HFFc6 (cell line): ENCODE measurements at regions not wholly inside any gene's neighbourhood (a gene's known extent, or its start where the extent isn't known, plus 50 kb on each side); places are given as distances from the start of the nearest gene placed in this dataset.
"Not testable (repeated sequence)": the region's sequence is repeated elsewhere in the genome, so short reads cannot be mapped to it uniquely, and the experiment has no call there.

Source experiments
- DNase-seq: peaks from one replicate; pipeline ENCODE4 v3.0.0-alpha.2; 2018
- H3K27ac Mint-ChIP-seq: 2 replicates; pipeline ENCODE4 v1.8.0; 2020; ENCODE audit warnings: mild to moderate bottlenecking, mixed read lengths
- H3K27me3 Mint-ChIP-seq: 2 replicates; pipeline ENCODE4 v1.8.0; 2021; ENCODE audit warnings: mild to moderate bottlenecking, moderate library complexity, mixed read lengths; ENCODE audit not compliant: insufficient read depth
- H3K36me3 Mint-ChIP-seq: 2 replicates; pipeline ENCODE4 v1.8.0; 2021; ENCODE audit warnings: low read depth, mixed read lengths
- H3K4me1 Mint-ChIP-seq: 2 replicates; pipeline ENCODE4 v1.8.0; 2020; ENCODE audit warnings: low read depth, mixed read lengths
- H3K4me3 Mint-ChIP-seq: 2 replicates; pipeline ENCODE4 v1.8.0; 2020; ENCODE audit warnings: mild to moderate bottlenecking, moderate library complexity, mixed read lengths
- H3K9me3 Mint-ChIP-seq: 2 replicates; pipeline ENCODE4 v1.8.0; 2020; ENCODE audit warnings: mild to moderate bottlenecking, mixed read lengths
- TF ChIP-seq, protein P1 (sequence below): fragments of 200-600 bp; sonication (generic); IDR thresholded peaks from 2 replicates; pipeline ENCODE4 v1.5.0; 2021; ENCODE audit warnings: antibody characterized with exemption, mild to moderate bottlenecking

DNA sequence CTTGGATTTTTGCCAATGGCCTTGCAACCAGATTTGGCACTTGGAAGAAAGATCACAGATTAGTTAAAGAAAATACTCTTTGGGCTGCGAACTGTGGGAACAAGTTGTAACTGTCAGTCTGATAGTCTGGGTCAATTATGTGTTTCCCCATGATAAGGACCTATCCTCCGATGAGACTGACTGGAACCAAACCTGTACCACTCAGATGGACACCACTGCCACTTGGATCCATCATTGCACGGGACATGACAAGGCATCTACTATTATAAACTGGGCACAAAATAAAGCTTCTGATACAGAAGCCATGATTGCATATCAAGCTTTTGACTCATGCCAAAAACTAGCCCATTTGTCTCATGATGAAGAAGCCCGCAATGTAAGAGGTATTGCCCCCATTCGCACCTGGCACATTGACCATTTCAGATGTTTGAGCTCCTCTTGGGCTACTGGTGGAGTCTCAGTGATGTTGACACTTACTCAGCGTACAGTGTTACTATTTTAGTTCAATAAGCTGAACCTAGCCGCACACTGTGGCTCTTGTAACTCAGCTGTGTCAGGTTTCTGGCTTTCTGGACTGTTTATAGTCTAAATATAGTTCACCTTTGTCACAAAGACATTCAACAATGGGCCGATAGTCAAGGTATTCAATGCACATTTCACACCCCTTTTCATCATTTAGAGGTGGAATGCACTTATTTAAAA, 179.8 kb upstream of the RBBP8 start:
- no peak for DNase-seq
- TF ChIP-seq, protein P1, sequence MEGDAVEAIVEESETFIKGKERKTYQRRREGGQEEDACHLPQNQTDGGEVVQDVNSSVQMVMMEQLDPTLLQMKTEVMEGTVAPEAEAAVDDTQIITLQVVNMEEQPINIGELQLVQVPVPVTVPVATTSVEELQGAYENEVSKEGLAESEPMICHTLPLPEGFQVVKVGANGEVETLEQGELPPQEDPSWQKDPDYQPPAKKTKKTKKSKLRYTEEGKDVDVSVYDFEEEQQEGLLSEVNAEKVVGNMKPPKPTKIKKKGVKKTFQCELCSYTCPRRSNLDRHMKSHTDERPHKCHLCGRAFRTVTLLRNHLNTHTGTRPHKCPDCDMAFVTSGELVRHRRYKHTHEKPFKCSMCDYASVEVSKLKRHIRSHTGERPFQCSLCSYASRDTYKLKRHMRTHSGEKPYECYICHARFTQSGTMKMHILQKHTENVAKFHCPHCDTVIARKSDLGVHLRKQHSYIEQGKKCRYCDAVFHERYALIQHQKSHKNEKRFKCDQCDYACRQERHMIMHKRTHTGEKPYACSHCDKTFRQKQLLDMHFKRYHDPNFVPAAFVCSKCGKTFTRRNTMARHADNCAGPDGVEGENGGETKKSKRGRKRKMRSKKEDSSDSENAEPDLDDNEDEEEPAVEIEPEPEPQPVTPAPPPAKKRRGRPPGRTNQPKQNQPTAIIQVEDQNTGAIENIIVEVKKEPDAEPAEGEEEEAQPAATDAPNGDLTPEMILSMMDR = no peak
- no peaks in the 10 kb centered on the region for H3K9me3 Mint-ChIP-seq
- no peak overlapping the region for H3K27ac Mint-ChIP-seq
- peaks cover 15% of the 10 kb centered on the region for H3K27me3 Mint-ChIP-seq
- H3K4me1 Mint-ChIP-seq = no peaks in the 10 kb centered on the region
- no peaks in the 10 kb centered on the region for H3K36me3 Mint-ChIP-seq
- H3K4me3 Mint-ChIP-seq = no peak overlapping the region

DNA sequence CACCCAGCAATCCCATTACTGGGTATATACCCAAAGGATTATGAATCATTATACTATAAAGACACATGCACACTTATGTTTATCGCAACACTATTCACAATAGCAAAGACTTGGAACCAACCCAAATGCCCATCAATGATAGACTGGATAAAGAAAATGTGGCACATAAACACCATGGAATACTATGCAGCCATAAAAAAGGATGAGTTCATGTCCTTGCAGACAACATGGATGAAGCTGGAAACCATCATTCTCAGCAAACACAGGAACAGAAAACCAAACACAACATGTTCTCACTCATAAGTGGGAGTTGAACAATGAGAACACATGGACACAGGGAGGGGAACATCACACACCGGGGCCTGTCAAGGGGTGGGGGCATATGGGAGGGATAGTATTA, 169.1 kb upstream of the RBBP8 start:
- H3K27me3 Mint-ChIP-seq = peaks cover 22% of the 10 kb centered on the region
- H3K36me3 Mint-ChIP-seq, H3K4me1 Mint-ChIP-seq, DNase-seq, H3K9me3 Mint-ChIP-seq, H3K4me3 Mint-ChIP-seq, H3K27ac Mint-ChIP-seq: not testable (repeated sequence)

DNA sequence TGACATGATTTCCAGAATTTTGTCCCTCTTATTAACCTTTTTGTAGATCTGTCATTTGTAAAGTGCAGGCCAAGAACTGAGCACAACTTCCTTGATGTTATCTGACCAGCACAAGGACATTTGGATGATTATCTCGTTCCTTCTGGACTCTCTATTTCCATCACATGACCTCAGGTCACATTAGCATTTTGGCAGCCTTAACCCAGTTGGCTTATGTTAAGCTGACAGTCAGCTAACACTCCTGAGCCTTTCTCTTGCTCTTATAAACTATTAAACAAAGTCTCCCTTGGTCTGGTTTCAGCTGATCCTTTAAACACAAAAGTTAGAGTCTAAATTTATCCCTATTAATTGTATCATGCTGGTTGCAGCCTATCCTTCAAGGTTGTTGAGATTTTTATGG, 167.2 kb upstream of the RBBP8 start:
- Mint-ChIP-seq H3K27ac (no peak overlapping the region), H3K36me3 (no peaks in the 10 kb centered on the region), H3K27me3 (peaks cover 19% of the 10 kb centered on the region), H3K4me3 (no peak overlapping the region), H3K4me1 (no peaks in the 10 kb centered on the region), H3K9me3 (no peaks in the 10 kb centered on the region)
- TF ChIP-seq, protein P1 = no peak
- no peak for DNase-seq

DNA sequence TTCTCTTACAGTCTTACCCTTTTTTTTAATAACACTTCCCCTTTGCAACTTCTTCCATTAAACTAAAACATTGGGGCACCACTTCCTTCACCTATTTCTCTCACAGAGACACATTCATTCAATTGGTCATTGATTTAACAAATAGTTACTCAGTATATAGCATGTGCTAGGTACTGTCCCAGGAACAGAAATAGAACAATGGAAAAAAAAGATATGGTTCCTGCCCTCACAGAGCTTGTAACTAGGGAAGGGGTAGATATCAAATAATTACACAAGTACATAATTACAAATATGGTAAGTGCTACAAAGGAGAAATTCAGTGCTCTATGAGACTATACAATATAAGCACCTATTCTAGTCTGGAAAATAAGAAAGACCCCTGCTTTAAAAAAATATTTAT, 165.5 kb upstream of the RBBP8 start:
- no peak overlapping the region for H3K4me3 Mint-ChIP-seq
- H3K4me1 Mint-ChIP-seq = no peaks in the 10 kb centered on the region
- TF ChIP-seq, protein P1 = no peak
- no peaks in the 10 kb centered on the region; the same call in 1 of the 2 replicates for H3K9me3 Mint-ChIP-seq
- H3K27me3 Mint-ChIP-seq = peaks cover 14% of the 10 kb centered on the region
- H3K27ac Mint-ChIP-seq = no peak overlapping the region
- no peak for DNase-seq
- H3K36me3 Mint-ChIP-seq = peaks cover 4% of the 10 kb centered on the region; the same call in 1 of the 2 replicates

DNA sequence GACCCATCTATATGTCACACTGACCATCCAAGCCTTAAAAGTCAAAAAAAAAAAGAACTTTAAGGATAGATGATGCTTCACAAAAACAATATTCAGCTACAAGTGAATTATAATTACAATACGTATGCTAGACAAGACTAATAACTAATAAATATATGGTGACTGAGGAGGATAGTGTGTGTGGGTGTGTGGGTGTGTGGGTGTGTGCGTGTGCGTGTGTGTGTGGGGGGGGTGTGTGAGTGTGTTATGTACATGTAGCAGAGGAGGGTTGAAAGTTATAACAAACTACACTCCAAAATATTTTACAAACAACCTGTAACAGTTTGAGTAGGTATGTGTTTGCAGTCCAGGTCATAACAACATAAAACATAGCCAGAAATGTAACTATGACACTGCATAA, 159.2 kb upstream of the RBBP8 start:
- Mint-ChIP-seq H3K4me3 (no peak overlapping the region), H3K27ac (no peak overlapping the region), H3K27me3 (peaks cover 17% of the 10 kb centered on the region), H3K36me3 (peaks cover 4% of the 10 kb centered on the region; the same call in 1 of the 2 replicates), H3K4me1 (no peaks in the 10 kb centered on the region), H3K9me3 (no peaks in the 10 kb centered on the region; the same call in 1 of the 2 replicates)
- TF ChIP-seq, protein P1 = no peak
- no peak for DNase-seq

DNA sequence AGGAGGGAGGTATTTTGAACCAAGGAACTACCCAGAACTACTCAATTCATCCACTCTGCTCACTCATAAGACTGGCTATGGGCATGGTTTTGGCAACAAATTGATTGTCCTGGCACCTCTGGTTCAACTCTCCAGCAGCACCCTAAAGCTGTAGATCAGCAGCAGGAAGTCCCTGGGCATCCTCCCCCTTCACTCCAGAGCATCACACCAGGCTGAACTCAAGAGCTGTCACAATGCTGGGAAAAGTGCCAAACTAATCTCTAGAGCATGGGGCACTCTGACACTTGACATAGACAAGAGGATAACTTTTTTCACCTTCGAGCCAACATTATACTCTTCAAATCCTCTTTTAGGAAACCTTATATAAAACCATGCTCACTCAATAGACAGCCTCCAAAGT, 154.1 kb upstream of the RBBP8 start:
- no peak overlapping the region for H3K27ac Mint-ChIP-seq
- H3K4me3 Mint-ChIP-seq = no peak overlapping the region
- peaks cover 25% of the 10 kb centered on the region for H3K27me3 Mint-ChIP-seq
- TF ChIP-seq, protein P1 = no peak
- no peak for DNase-seq
- no peaks in the 10 kb centered on the region for H3K36me3 Mint-ChIP-seq
- H3K9me3 Mint-ChIP-seq = no peaks in the 10 kb centered on the region
- H3K4me1 Mint-ChIP-seq = no peaks in the 10 kb centered on the region
